ENCODE measurements at regions not wholly inside any gene's neighbourhood (a gene's known extent, or its start where the extent isn't known, plus 50 kb on each side); places are given as distances from the start of the nearest gene placed in this dataset.

DNA sequence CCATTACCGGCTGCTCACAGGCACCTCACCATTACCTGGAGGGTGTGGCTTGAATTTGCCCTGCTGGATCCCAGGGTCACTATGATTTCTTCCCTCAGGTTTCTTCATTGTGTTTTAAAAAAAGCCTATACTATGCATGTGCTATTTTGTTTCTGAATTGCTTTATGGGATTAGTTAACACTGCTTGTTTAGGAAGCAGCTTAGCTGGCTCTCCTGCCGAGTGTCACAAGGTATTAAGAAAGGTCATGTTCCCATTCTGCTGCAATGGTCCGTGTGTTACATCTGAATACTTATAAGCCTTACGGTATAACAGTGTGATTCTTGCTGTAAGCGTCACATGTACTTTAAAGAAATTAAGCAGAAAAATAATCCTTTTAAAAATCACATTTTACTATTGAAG is 380.6 kb upstream of the B3GAT1 start:
- CTCF ChIA-PET, result no interaction called here
- intact Hi-C loops (cut with micrococcal nuclease; ENCODE audit: unreplicated experiment), result no loop called here

DNA sequence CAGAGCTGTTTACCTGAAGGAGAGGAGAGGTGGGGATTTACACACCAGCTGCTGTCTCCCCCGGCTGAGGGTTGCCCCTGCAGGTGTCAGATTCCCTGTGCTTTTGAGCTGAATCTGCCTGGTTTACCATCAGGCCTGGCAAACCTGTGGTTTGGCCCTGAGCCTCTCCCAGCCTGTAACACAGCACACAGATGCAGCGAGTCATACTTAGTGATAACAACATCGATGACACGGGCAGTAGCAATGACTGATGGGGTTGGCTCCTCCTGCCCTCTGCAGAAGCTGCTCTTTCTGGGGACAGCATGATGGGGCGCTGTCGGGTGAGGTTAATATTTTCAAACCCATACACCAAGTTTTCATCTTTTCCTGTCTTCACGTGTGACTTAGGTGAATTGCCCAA is 380.0 kb upstream of the B3GAT1 start:
- BruUV-seq (replicated peaks), result no TSS peak
- ATAC-seq (peak; percentile 34; the same call in 1 of the 2 replicates), DNase-seq (ENCODE audit: low read depth, low spot score) (no peak)
- Histone ChIP-seq H3K4me1 (ENCODE audit: control insufficient read depth, insufficient read depth, low read length) (no peaks in the 10 kb centered on the region), H3K9me3 (ENCODE audit: control insufficient read depth, insufficient read depth, low read depth, low read length) (no peaks in the 10 kb centered on the region), H3K27ac (ENCODE audit: low read length) (no peak overlapping the region), H3K27me3 (ENCODE audit: control insufficient read depth, insufficient read depth, low read length) (peaks cover 22% of the 10 kb centered on the region), H3K4me3 (ENCODE audit: low read depth in 2 of 2, low read length in 2 of 2) (no peak overlapping the region), H3K36me3 (ENCODE audit: control insufficient read depth, insufficient read depth, low read length) (no peaks in the 10 kb centered on the region)
- in situ Hi-C loops (cut with HindIII; ENCODE audit: low pct_unique_long_range_greater_than_20kb, low sequenced_read_pairs), result no loop called here
- POLR2A ChIA-PET, result no interaction called here
- no peak for TF ChIP-seq SIN3A (IDR thresholded peaks at IDR 0.05; ENCODE audit: borderline replicate concordance, insufficient read depth, low read depth, low read length)
- CTCF ChIA-PET, result no interaction called here
- intact Hi-C loops (cut with micrococcal nuclease; ENCODE audit: unreplicated experiment), result no loop called here

More for the DNA sequence above, 380.6 kb upstream of the B3GAT1 start:
- Histone ChIP-seq H3K9me3 (ENCODE audit: control insufficient read depth, insufficient read depth, low read depth, low read length) (no peaks in the 10 kb centered on the region), H3K36me3 (ENCODE audit: control insufficient read depth, insufficient read depth, low read length) (no peaks in the 10 kb centered on the region), H3K4me3 (ENCODE audit: low read depth in 2 of 2, low read length in 2 of 2) (no peak overlapping the region), H3K27me3 (ENCODE audit: control insufficient read depth, insufficient read depth, low read length) (peaks cover 22% of the 10 kb centered on the region), H3K4me1 (ENCODE audit: control insufficient read depth, insufficient read depth, low read length) (no peaks in the 10 kb centered on the region), H3K27ac (ENCODE audit: low read length) (no peak overlapping the region)
- in situ Hi-C loops (cut with HindIII; ENCODE audit: low pct_unique_long_range_greater_than_20kb, low sequenced_read_pairs), result no loop called here
- TF ChIP-seq, protein P1, sequence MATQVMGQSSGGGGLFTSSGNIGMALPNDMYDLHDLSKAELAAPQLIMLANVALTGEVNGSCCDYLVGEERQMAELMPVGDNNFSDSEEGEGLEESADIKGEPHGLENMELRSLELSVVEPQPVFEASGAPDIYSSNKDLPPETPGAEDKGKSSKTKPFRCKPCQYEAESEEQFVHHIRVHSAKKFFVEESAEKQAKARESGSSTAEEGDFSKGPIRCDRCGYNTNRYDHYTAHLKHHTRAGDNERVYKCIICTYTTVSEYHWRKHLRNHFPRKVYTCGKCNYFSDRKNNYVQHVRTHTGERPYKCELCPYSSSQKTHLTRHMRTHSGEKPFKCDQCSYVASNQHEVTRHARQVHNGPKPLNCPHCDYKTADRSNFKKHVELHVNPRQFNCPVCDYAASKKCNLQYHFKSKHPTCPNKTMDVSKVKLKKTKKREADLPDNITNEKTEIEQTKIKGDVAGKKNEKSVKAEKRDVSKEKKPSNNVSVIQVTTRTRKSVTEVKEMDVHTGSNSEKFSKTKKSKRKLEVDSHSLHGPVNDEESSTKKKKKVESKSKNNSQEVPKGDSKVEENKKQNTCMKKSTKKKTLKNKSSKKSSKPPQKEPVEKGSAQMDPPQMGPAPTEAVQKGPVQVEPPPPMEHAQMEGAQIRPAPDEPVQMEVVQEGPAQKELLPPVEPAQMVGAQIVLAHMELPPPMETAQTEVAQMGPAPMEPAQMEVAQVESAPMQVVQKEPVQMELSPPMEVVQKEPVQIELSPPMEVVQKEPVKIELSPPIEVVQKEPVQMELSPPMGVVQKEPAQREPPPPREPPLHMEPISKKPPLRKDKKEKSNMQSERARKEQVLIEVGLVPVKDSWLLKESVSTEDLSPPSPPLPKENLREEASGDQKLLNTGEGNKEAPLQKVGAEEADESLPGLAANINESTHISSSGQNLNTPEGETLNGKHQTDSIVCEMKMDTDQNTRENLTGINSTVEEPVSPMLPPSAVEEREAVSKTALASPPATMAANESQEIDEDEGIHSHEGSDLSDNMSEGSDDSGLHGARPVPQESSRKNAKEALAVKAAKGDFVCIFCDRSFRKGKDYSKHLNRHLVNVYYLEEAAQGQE (IDR thresholded peaks at IDR 0.05; ENCODE audit: insufficient read depth in 1 of 2, low read depth in 2 of 2, low read length in 1 of 2), result no peak
- no peak for TF ChIP-seq TCF7L2 (IDR thresholded peaks at IDR 0.05; ENCODE audit: low read depth, low read length)
- no peak for TF ChIP-seq SIN3A (IDR thresholded peaks at IDR 0.05; ENCODE audit: borderline replicate concordance, insufficient read depth, low read depth, low read length)
- POLR2A ChIA-PET, result no interaction called here
- ATAC-seq (no peak), DNase-seq (ENCODE audit: low read depth, low spot score) (no peak)
- no TSS peak for BruUV-seq (replicated peaks)

DNA sequence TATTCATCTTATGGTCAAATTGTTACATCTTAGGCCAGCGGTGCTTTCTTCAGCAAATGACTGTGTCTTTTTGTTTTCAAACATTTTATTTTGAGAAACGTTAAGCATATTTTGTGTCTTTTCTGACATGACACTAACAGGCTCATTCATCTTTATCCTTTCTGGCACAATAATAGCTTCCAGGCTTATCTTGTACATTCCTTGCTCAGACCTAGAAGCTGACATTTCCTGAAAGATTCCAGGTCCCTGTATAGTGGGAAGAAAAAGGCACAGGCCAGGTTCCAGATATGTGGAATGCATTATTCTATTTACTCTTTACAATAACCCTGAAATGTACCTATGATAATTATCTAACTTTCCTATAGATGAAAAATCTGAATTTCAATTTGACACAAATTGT is 379.1 kb upstream of the B3GAT1 start:
- no peaks in the 10 kb centered on the region for H3K4me1 ChIP-seq (ENCODE audit: control insufficient read depth, insufficient read depth, low read length)
- TF ChIP-seq POLR2AphosphoS5 (IDR thresholded peaks at IDR 0.05; ENCODE audit: low read depth, low read length) (no peak), TCF7L2 (IDR thresholded peaks at IDR 0.05; ENCODE audit: low read depth, low read length) (no peak), SIN3A (IDR thresholded peaks at IDR 0.05; ENCODE audit: borderline replicate concordance, insufficient read depth, low read depth, low read length) (no peak)
- TF ChIP-seq, protein P1 (IDR thresholded peaks at IDR 0.05; ENCODE audit: insufficient read depth in 1 of 2, low read depth in 2 of 2, low read length in 1 of 2), result no peak
- TF ChIP-seq, protein P2, sequence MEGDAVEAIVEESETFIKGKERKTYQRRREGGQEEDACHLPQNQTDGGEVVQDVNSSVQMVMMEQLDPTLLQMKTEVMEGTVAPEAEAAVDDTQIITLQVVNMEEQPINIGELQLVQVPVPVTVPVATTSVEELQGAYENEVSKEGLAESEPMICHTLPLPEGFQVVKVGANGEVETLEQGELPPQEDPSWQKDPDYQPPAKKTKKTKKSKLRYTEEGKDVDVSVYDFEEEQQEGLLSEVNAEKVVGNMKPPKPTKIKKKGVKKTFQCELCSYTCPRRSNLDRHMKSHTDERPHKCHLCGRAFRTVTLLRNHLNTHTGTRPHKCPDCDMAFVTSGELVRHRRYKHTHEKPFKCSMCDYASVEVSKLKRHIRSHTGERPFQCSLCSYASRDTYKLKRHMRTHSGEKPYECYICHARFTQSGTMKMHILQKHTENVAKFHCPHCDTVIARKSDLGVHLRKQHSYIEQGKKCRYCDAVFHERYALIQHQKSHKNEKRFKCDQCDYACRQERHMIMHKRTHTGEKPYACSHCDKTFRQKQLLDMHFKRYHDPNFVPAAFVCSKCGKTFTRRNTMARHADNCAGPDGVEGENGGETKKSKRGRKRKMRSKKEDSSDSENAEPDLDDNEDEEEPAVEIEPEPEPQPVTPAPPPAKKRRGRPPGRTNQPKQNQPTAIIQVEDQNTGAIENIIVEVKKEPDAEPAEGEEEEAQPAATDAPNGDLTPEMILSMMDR (IDR thresholded peaks at IDR 0.05), result no peak
- H3K27me3 ChIP-seq (ENCODE audit: control insufficient read depth, insufficient read depth, low read length), result peaks cover 20% of the 10 kb centered on the region
- H3K4me3 ChIP-seq (ENCODE audit: low read depth in 2 of 2, low read length in 2 of 2), result no peak overlapping the region
- no peak for ATAC-seq
- intact Hi-C loops (cut with micrococcal nuclease; ENCODE audit: unreplicated experiment) (no loop called here), in situ Hi-C loops (cut with HindIII; ENCODE audit: low pct_unique_long_range_greater_than_20kb, low sequenced_read_pairs) (no loop called here)
- no TSS peak for BruUV-seq (replicated peaks)
- DNase-seq (ENCODE audit: low read depth, low spot score), result no peak
- POLR2A ChIA-PET, result no interaction called here
- H3K27ac ChIP-seq (ENCODE audit: low read length), result no peak overlapping the region
- H3K9me3 ChIP-seq (ENCODE audit: control insufficient read depth, insufficient read depth, low read depth, low read length), result no peaks in the 10 kb centered on the region
- CTCF ChIA-PET, result no interaction called here
- H3K36me3 ChIP-seq (ENCODE audit: control insufficient read depth, insufficient read depth, low read length), result no peaks in the 10 kb centered on the region

Data from Panc1 (cell line).